ENCODE measurements at regions not wholly inside any gene's neighbourhood (a gene's known extent, or its start where the extent isn't known, plus 50 kb on each side); places are given as distances from the start of the nearest gene placed in this dataset.
"Not testable (repeated sequence)": the region's sequence is repeated elsewhere in the genome, so short reads cannot be mapped to it uniquely, and the experiment has no call there.

GRCh38 chr3:125836011-125836551, 132.9 kb upstream of the ROPN1B start:
- peak overlapping the region; percentile 45; the same call in 1 of the 2 replicates for H2AFZ ChIP-seq (ENCODE audit: low read depth)
- peak overlapping the region; percentile 62 for H3K27ac ChIP-seq
- not testable (repeated sequence) for H3K36me3 ChIP-seq (ENCODE audit: insufficient read depth); H3K27me3 ChIP-seq (ENCODE audit: insufficient read depth, low read depth); H3K4me3 ChIP-seq (IDR thresholded peaks at IDR 0.05; ENCODE audit: insufficient read depth, low read depth, low read length); H3K79me2 ChIP-seq (ENCODE audit: insufficient read depth, low read depth); H4K20me1 ChIP-seq (ENCODE audit: insufficient read depth)
- peak overlapping the region; percentile 55; the same call in 1 of the 2 replicates for H3K9ac ChIP-seq
- H3K4me1 ChIP-seq (ENCODE audit: low read depth, poor library complexity, severe bottlenecking), result peaks cover 10% of the 10 kb centered on the region
- H3K4me2 ChIP-seq, result peak overlapping the region; percentile 42; the same call in 1 of the 2 replicates

- H3K9ac ChIP-seq, result peak overlapping the region; percentile 55; the same call in 1 of the 2 replicates
- H2AFZ ChIP-seq (ENCODE audit: low read depth), result peak overlapping the region; percentile 45; the same call in 1 of the 2 replicates
- not testable (repeated sequence) for H3K79me2 ChIP-seq (ENCODE audit: insufficient read depth, low read depth); H3K4me3 ChIP-seq (IDR thresholded peaks at IDR 0.05; ENCODE audit: insufficient read depth, low read depth, low read length); H3K36me3 ChIP-seq (ENCODE audit: insufficient read depth); H3K27me3 ChIP-seq (ENCODE audit: insufficient read depth, low read depth); H4K20me1 ChIP-seq (ENCODE audit: insufficient read depth)
- H3K27ac ChIP-seq, result peak overlapping the region; percentile 62
- peaks cover 10% of the 10 kb centered on the region for H3K4me1 ChIP-seq (ENCODE audit: low read depth, poor library complexity, severe bottlenecking)
- H3K4me2 ChIP-seq, result peak overlapping the region; percentile 42; the same call in 1 of the 2 replicates
These were observed 132.2 kb upstream of the ROPN1B start for GRCh38 chr3:125836786-125837185.

- H3K4me2 ChIP-seq; H4K20me1 ChIP-seq (ENCODE audit: insufficient read depth); H3K79me2 ChIP-seq (ENCODE audit: insufficient read depth, low read depth); H3K27ac ChIP-seq; H2AFZ ChIP-seq (ENCODE audit: low read depth); H3K27me3 ChIP-seq (ENCODE audit: insufficient read depth, low read depth); H3K4me3 ChIP-seq (IDR thresholded peaks at IDR 0.05; ENCODE audit: insufficient read depth, low read depth, low read length); H3K9ac ChIP-seq; H3K36me3 ChIP-seq (ENCODE audit: insufficient read depth): not testable (repeated sequence)
- peaks cover 10% of the 10 kb centered on the region for H3K4me1 ChIP-seq (ENCODE audit: low read depth, poor library complexity, severe bottlenecking)
These were observed 130.1 kb upstream of the ROPN1B start for GRCh38 chr3:125838857-125839256.

GRCh38 chr3:125840465-125840864, 128.5 kb upstream of the ROPN1B start:
- Histone ChIP-seq H3K4me1 (ENCODE audit: low read depth, poor library complexity, severe bottlenecking) (peaks cover 10% of the 10 kb centered on the region), H3K4me2 (peak overlapping the region; percentile 13; the same call in 1 of the 2 replicates)
- H3K27me3 ChIP-seq (ENCODE audit: insufficient read depth, low read depth); H3K27ac ChIP-seq; H3K79me2 ChIP-seq (ENCODE audit: insufficient read depth, low read depth); H4K20me1 ChIP-seq (ENCODE audit: insufficient read depth); H3K36me3 ChIP-seq (ENCODE audit: insufficient read depth); H2AFZ ChIP-seq (ENCODE audit: low read depth); H3K9ac ChIP-seq; H3K4me3 ChIP-seq (IDR thresholded peaks at IDR 0.05; ENCODE audit: insufficient read depth, low read depth, low read length): not testable (repeated sequence)

- H3K27me3 ChIP-seq (ENCODE audit: insufficient read depth, low read depth); H3K79me2 ChIP-seq (ENCODE audit: insufficient read depth, low read depth); H2AFZ ChIP-seq (ENCODE audit: low read depth); H3K9ac ChIP-seq; H3K4me3 ChIP-seq (IDR thresholded peaks at IDR 0.05; ENCODE audit: insufficient read depth, low read depth, low read length); H3K27ac ChIP-seq; H4K20me1 ChIP-seq (ENCODE audit: insufficient read depth); H3K4me1 ChIP-seq (ENCODE audit: low read depth, poor library complexity, severe bottlenecking); H3K36me3 ChIP-seq (ENCODE audit: insufficient read depth); H3K4me2 ChIP-seq: not testable (repeated sequence)
These were observed 121.0 kb upstream of the ROPN1B start for GRCh38 chr3:125847966-125848365.

GRCh38 chr3:125855006-125855405, 114.0 kb upstream of the ROPN1B start:
- H3K79me2 ChIP-seq (ENCODE audit: insufficient read depth, low read depth); H3K4me1 ChIP-seq (ENCODE audit: low read depth, poor library complexity, severe bottlenecking); H3K27me3 ChIP-seq (ENCODE audit: insufficient read depth, low read depth); H4K20me1 ChIP-seq (ENCODE audit: insufficient read depth); H3K9ac ChIP-seq; H3K27ac ChIP-seq; H3K4me3 ChIP-seq (IDR thresholded peaks at IDR 0.05; ENCODE audit: insufficient read depth, low read depth, low read length); H3K36me3 ChIP-seq (ENCODE audit: insufficient read depth); H3K4me2 ChIP-seq; H2AFZ ChIP-seq (ENCODE audit: low read depth): not testable (repeated sequence)

GRCh38 chr3:125860547-125860946, 108.4 kb upstream of the ROPN1B start:
- not testable (repeated sequence) for H2AFZ ChIP-seq (ENCODE audit: low read depth); H3K9ac ChIP-seq; H3K36me3 ChIP-seq (ENCODE audit: insufficient read depth); H3K4me2 ChIP-seq; H4K20me1 ChIP-seq (ENCODE audit: insufficient read depth); H3K4me1 ChIP-seq (ENCODE audit: low read depth, poor library complexity, severe bottlenecking); H3K4me3 ChIP-seq (IDR thresholded peaks at IDR 0.05; ENCODE audit: insufficient read depth, low read depth, low read length); H3K27ac ChIP-seq; H3K79me2 ChIP-seq (ENCODE audit: insufficient read depth, low read depth); H3K27me3 ChIP-seq (ENCODE audit: insufficient read depth, low read depth)
- TF ChIP-seq CTCF (conservative IDR thresholded peaks at IDR 0.05; ENCODE audit: low read depth, low read length), result peak; percentile 55

- not testable (repeated sequence) for H3K9ac ChIP-seq; H3K79me2 ChIP-seq (ENCODE audit: insufficient read depth, low read depth); H2AFZ ChIP-seq (ENCODE audit: low read depth); H3K4me3 ChIP-seq (IDR thresholded peaks at IDR 0.05; ENCODE audit: insufficient read depth, low read depth, low read length); H3K27me3 ChIP-seq (ENCODE audit: insufficient read depth, low read depth); H4K20me1 ChIP-seq (ENCODE audit: insufficient read depth); H3K27ac ChIP-seq; H3K36me3 ChIP-seq (ENCODE audit: insufficient read depth); H3K4me2 ChIP-seq; H3K4me1 ChIP-seq (ENCODE audit: low read depth, poor library complexity, severe bottlenecking)
These were observed 106.1 kb upstream of the ROPN1B start for GRCh38 chr3:125862841-125863254.

GRCh38 chr3:125864532-125864931, 104.4 kb upstream of the ROPN1B start:
- H3K79me2 ChIP-seq (ENCODE audit: insufficient read depth, low read depth); H2AFZ ChIP-seq (ENCODE audit: low read depth): not testable (repeated sequence)

GRCh38 chr3:125886006-125886405, 83.0 kb upstream of the ROPN1B start:
- H3K79me2 ChIP-seq (ENCODE audit: insufficient read depth, low read depth); H3K4me3 ChIP-seq (IDR thresholded peaks at IDR 0.05; ENCODE audit: insufficient read depth, low read depth, low read length); H3K27ac ChIP-seq: not testable (repeated sequence)

More at GRCh38 chr3:125864532-125864931, 104.4 kb upstream of the ROPN1B start:
- not testable (repeated sequence) for H3K4me1 ChIP-seq (ENCODE audit: low read depth, poor library complexity, severe bottlenecking); H3K4me3 ChIP-seq (IDR thresholded peaks at IDR 0.05; ENCODE audit: insufficient read depth, low read depth, low read length); H4K20me1 ChIP-seq (ENCODE audit: insufficient read depth); H3K27ac ChIP-seq; H3K36me3 ChIP-seq (ENCODE audit: insufficient read depth); H3K4me2 ChIP-seq; H3K9ac ChIP-seq; H3K27me3 ChIP-seq (ENCODE audit: insufficient read depth, low read depth)

More at GRCh38 chr3:125886006-125886405, 83.0 kb upstream of the ROPN1B start:
- H3K4me1 ChIP-seq (ENCODE audit: low read depth, poor library complexity, severe bottlenecking); H4K20me1 ChIP-seq (ENCODE audit: insufficient read depth); H2AFZ ChIP-seq (ENCODE audit: low read depth); H3K27me3 ChIP-seq (ENCODE audit: insufficient read depth, low read depth); H3K36me3 ChIP-seq (ENCODE audit: insufficient read depth); H3K9ac ChIP-seq; H3K4me2 ChIP-seq: not testable (repeated sequence)

Measured in KMS-11 (cell line).